HEK293 (cell line): ENCODE measurements at regions not wholly inside any gene's neighbourhood (a gene's known extent, or its start where the extent isn't known, plus 50 kb on each side); places are given as distances from the start of the nearest gene placed in this dataset.

Experiments
- CTCF ChIP-seq: fragments of 450-650 bp; formaldehyde crosslinking; IDR thresholded peaks from 2 replicates; pipeline ENCODE4 v1.5.1; 2016; ENCODE audit warnings: missing biosample characterization, missing genetic modification characterization
- PRDM1 ChIP-seq: fragments of 450-650 bp; formaldehyde crosslinking; IDR thresholded peaks from 2 replicates; pipeline ENCODE4; 2016; ENCODE audit warnings: missing biosample characterization, missing genetic modification characterization
- SALL2 ChIP-seq: fragments of 450-650 bp; formaldehyde crosslinking; IDR thresholded peaks from 2 replicates; pipeline ENCODE4 v1.5.0; 2017; ENCODE audit warnings: missing biosample characterization, mild to moderate bottlenecking, missing genetic modification characterization, borderline replicate concordance
- WT1 ChIP-seq: fragments of 450-650 bp; formaldehyde crosslinking; IDR thresholded peaks from 2 replicates; pipeline ENCODE4 v1.5.1; 2016; ENCODE audit warnings: missing biosample characterization, missing genetic modification characterization
- ZNF114 ChIP-seq: fragments of 450-650 bp; formaldehyde crosslinking; IDR thresholded peaks from 2 replicates; pipeline ENCODE4 v1.5.0; 2017; ENCODE audit warnings: missing biosample characterization, missing genetic modification characterization
- ZNF24 ChIP-seq: fragments of 450-650 bp; formaldehyde crosslinking; IDR thresholded peaks from 2 replicates; pipeline ENCODE4 v1.5.1; 2016; ENCODE audit warnings: missing biosample characterization, missing genetic modification characterization
- ZNF518A ChIP-seq: fragments of 450-650 bp; formaldehyde crosslinking; conservative IDR thresholded peaks from 2 replicates; pipeline ENCODE4 v1.5.1; 2016; ENCODE audit warnings: low read depth, missing biosample characterization, missing genetic modification characterization
- ZNF747 ChIP-seq: fragments of 450-650 bp; formaldehyde crosslinking; IDR thresholded peaks from 2 replicates; pipeline ENCODE4 v1.5.1; 2016; ENCODE audit warnings: missing biosample characterization, missing genetic modification characterization

- TF ChIP-seq CTCF (tag by site-specific recombination) (no peak), ZNF114 (tag by site-specific recombination) (no peak), SALL2 (tag by site-specific recombination) (no peak), PRDM1 (no peak), WT1 (tag by site-specific recombination) (no peak), ZNF518A (tag by site-specific recombination) (no peak), ZNF747 (tag by site-specific recombination) (no peak), ZNF24 (no peak)
Observed at GRCh38 chr2:111689174-111689573, 194.8 kb downstream of the ANAPC1 start.
